Left ventricle myocardium inferior (tissue), 1 donor: ENCODE measurements at regions not wholly inside any gene's neighbourhood (a gene's known extent, or its start where the extent isn't known, plus 50 kb on each side); places are given as distances from the start of the nearest gene placed in this dataset.
"Not testable (repeated sequence)": the region's sequence is repeated elsewhere in the genome, so short reads cannot be mapped to it uniquely, and the experiment has no call there.

Experiments
- DNase-seq: peaks from one replicate; pipeline ENCODE4 v3.0.0-alpha.2; 2020
- H3K27ac ChIP-seq: fragments of 200-600 bp; replicated peaks from 2 replicates; pipeline ENCODE4 v1.8.0; 2021
- H3K27me3 ChIP-seq: fragments of 200-600 bp; 2 replicates; pipeline ENCODE4 v1.8.0; 2021; ENCODE audit warnings: low read depth
- H3K36me3 ChIP-seq: fragments of 200-600 bp; 2 replicates; pipeline ENCODE4 v1.8.0; 2021
- H3K4me1 ChIP-seq: fragments of 200-600 bp; 2 replicates; pipeline ENCODE4 v1.8.0; 2021
- H3K4me3 ChIP-seq: fragments of 200-600 bp; 2 replicates; pipeline ENCODE4 v1.8.0; 2021; ENCODE audit warnings: mild to moderate bottlenecking, moderate library complexity
- H3K9me3 ChIP-seq: fragments of 200-600 bp; replicated peaks from 2 replicates; pipeline ENCODE4 v1.8.0; 2021
- intact Hi-C: fragments of 100-400 bp; cut with micrococcal nuclease; formaldehyde crosslinking; loops from one replicate; pipeline ENCODE4 v1.11.0; 2022
- TF ChIP-seq, protein P1 (sequence below): fragments of 200-600 bp; IDR thresholded peaks from 2 replicates; pipeline ENCODE4 v1.8.0; 2021; ENCODE audit warnings: antibody characterized with exemption, mild to moderate bottlenecking, borderline replicate concordance
- donor health status: DM: no; HTN: yes; CAD: no; lungs with severe emphysema.

DNA sequence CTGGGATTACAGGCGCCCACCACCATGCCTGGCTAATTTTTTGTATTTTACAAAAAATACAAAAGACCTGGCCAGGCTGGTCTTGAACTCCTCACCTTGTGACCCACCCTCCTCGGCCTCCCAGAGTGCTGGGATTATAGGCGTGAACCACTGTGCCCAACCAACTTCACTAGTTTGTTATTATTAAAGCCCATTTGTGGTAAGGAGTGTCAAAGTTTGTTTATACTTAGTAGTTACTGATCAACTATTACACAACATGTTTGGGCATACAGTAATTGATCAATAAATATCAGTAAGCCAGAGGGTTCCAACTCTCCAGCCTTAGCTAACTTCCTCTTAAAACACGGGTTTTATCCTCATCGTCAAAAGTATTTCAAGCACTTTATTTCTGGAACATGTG lies 67.5 kb upstream of the ZNG1B start:
- intact Hi-C loops: loop anchor here (5.0 kb wide), 3 partner anchors 123 to 233 kb away; no protein-coding TSS in a partner anchor
- Histone ChIP-seq H3K27ac (no peak overlapping the region), H3K4me1 (peaks cover 6% of the 10 kb centered on the region), H3K36me3 (no peaks in the 10 kb centered on the region), H3K4me3 (no peak overlapping the region), H3K9me3 (no peaks in the 10 kb centered on the region), H3K27me3 (peaks cover 21% of the 10 kb centered on the region)
- no peak for DNase-seq
- TF ChIP-seq, protein P1, sequence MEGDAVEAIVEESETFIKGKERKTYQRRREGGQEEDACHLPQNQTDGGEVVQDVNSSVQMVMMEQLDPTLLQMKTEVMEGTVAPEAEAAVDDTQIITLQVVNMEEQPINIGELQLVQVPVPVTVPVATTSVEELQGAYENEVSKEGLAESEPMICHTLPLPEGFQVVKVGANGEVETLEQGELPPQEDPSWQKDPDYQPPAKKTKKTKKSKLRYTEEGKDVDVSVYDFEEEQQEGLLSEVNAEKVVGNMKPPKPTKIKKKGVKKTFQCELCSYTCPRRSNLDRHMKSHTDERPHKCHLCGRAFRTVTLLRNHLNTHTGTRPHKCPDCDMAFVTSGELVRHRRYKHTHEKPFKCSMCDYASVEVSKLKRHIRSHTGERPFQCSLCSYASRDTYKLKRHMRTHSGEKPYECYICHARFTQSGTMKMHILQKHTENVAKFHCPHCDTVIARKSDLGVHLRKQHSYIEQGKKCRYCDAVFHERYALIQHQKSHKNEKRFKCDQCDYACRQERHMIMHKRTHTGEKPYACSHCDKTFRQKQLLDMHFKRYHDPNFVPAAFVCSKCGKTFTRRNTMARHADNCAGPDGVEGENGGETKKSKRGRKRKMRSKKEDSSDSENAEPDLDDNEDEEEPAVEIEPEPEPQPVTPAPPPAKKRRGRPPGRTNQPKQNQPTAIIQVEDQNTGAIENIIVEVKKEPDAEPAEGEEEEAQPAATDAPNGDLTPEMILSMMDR: no peak

DNA sequence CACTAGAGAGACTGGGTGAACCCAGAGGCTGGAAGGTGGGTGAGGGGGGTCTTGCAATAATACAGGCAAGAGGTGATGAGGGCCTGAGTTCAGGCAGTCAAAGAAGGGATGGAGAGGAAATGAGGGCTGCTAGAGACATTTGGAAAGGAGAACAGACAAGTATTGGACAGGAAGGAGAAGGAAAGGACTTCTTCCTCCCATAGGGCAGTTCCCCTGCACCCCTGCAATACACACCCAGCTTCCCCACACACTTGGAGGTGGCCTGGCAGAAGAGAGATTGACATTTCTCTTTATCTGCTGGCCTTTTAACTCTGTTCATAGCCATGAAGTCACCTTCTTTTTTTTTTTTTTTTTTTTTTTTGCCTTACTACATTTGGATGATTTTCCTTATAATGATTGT lies 68.9 kb upstream of the ZNG1B start:
- H3K4me3 ChIP-seq, H3K9me3 ChIP-seq, intact Hi-C loops, H3K36me3 ChIP-seq, DNase-seq, H3K27ac ChIP-seq, H3K4me1 ChIP-seq: not testable (repeated sequence)
- H3K27me3 ChIP-seq: peaks cover 15% of the 10 kb centered on the region

GRCh38 chr2:113366821-113367220 lies 70.7 kb upstream of the ZNG1B start:
- not testable (repeated sequence) for H3K27ac ChIP-seq

DNA sequence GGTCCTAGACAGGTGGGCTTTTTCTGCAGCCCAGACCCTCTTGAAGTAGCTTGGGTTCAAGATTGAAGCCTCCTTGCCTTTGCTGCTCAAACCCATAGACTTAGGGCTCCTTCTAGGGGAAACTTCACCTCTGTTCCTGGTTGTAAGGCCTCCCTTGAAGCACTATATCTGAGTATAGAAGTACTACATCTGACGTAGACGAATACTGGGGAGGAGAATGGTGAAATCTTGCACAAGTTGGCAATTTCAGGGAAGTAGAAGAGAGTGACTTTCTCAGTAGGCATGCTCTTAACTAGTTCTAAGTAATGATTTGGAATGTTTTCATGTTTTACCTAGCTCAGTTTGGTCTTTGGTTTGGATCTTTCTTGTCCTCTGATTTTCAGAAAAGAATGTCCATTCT lies 71.7 kb upstream of the ZNG1B start:
- intact Hi-C loops, H3K27ac ChIP-seq, DNase-seq, H3K36me3 ChIP-seq, H3K4me3 ChIP-seq, H3K9me3 ChIP-seq, H3K4me1 ChIP-seq, H3K27me3 ChIP-seq: not testable (repeated sequence)

More at GRCh38 chr2:113366821-113367220, 70.7 kb upstream of the ZNG1B start:
- H3K4me1 ChIP-seq, H3K36me3 ChIP-seq, DNase-seq, H3K9me3 ChIP-seq, H3K27me3 ChIP-seq, H3K4me3 ChIP-seq, intact Hi-C loops: not testable (repeated sequence)

- H3K27ac ChIP-seq, DNase-seq: not testable (repeated sequence)
Observed at GRCh38 chr2:113365290-113365689, 72.2 kb upstream of the ZNG1B start.

GRCh38 chr2:113361051-113361450 lies 76.4 kb upstream of the ZNG1B start:
- intact Hi-C loops: no loop called here
- H3K4me3 ChIP-seq: no peak overlapping the region
- TF ChIP-seq, protein P1: no peak

More at GRCh38 chr2:113365290-113365689, 72.2 kb upstream of the ZNG1B start:
- intact Hi-C loops, H3K4me3 ChIP-seq, H3K27me3 ChIP-seq, H3K9me3 ChIP-seq, H3K4me1 ChIP-seq, H3K36me3 ChIP-seq: not testable (repeated sequence)

GRCh38 chr2:113357071-113357470 lies 78.3 kb upstream of the PAX8 start:
- H3K27ac ChIP-seq: no peak overlapping the region
- no peaks in the 10 kb centered on the region for H3K9me3 ChIP-seq
- DNase-seq: no peak
- intact Hi-C loops: no loop called here
- H3K36me3 ChIP-seq: no peaks in the 10 kb centered on the region
- no peaks in the 10 kb centered on the region for H3K4me1 ChIP-seq
- no peaks in the 10 kb centered on the region for H3K27me3 ChIP-seq
- H3K4me3 ChIP-seq: no peak overlapping the region
- TF ChIP-seq, protein P1: no peak

More at GRCh38 chr2:113361051-113361450, 76.4 kb upstream of the ZNG1B start:
- Histone ChIP-seq H3K27ac (no peak overlapping the region), H3K27me3 (no peaks in the 10 kb centered on the region), H3K4me1 (peaks cover 7% of the 10 kb centered on the region), H3K36me3 (no peaks in the 10 kb centered on the region), H3K9me3 (no peaks in the 10 kb centered on the region)
- DNase-seq: no peak

GRCh38 chr2:113356284-113356683 lies 77.6 kb upstream of the PAX8 start:
- not testable (repeated sequence) for H3K27ac ChIP-seq, H3K4me3 ChIP-seq, DNase-seq

DNA sequence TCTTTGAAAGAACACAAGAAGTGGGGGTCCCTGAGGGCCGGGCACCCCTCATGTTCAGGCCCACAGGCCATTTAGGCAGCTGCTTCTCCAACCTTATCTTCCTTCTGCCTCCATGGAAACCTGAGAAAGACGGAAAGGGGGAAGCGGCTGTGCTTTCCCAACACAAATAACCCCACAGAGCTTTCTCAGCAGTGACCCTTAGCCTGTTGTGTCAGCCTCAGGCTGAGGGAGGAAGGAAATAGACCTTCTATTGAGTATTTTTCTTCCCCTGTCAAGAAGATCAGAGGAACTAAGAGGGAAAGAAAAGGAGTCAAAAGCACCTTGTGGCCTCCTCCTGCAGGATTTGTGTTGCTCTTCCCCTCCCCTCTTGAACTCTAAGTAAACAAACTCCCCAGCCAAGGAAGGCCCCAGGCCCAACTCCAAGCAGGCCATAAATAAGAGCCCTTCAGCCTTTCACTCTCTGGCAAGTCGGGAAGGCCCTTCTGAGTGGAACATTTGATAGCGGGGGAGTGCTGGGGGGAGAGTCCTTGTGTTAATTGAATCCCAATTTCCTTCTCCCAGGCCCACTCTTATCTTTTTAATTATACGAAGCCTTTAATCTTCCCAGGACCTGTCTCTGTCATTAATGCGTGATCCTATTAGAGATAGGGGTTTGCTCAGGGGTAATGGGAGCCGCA lies 76.8 kb upstream of the PAX8 start:
- H3K36me3 ChIP-seq, H3K27me3 ChIP-seq, DNase-seq, intact Hi-C loops, H3K4me1 ChIP-seq, H3K4me3 ChIP-seq, H3K9me3 ChIP-seq, H3K27ac ChIP-seq: not testable (repeated sequence)

More at GRCh38 chr2:113356284-113356683, 77.6 kb upstream of the PAX8 start:
- intact Hi-C loops, H3K4me1 ChIP-seq, H3K9me3 ChIP-seq, H3K36me3 ChIP-seq, H3K27me3 ChIP-seq: not testable (repeated sequence)
